ENCODE measurements at regions not wholly inside any gene's neighbourhood (a gene's known extent, or its start where the extent isn't known, plus 50 kb on each side); places are given as distances from the start of the nearest gene placed in this dataset.

DNA sequence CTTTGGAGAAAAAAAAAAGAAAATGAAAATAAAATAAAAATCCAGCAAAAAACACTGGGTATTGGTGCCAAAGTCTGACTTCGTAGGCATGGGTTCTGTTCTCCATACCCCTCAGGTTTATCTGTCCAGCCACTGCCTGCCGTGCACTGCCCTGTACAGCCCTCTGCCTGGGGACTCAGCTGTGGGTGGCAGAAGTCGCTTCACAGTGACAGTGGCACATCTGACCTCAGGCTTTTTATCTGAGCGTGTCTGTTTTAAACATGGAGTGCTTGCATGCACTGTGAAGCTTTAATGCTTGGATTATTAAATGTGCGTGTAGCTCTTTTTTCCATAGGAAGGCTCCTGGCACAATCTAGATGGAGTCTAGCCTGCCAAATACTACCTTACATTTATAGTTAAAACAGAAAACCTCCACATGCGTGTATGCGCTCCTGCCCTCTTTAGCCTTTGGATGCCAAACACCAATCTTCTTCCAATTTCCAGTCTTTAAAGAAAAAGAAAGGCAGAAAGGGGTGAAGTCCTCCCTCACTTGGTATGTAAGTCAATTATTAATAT lies 375.5 kb downstream of the UTRN start:
- H2BK5ac ChIP-seq (ENCODE audit: insufficient read length, low read length), result no peak overlapping the region
- peaks cover 1% of the 10 kb centered on the region; the same call in 1 of the 2 replicates for H3K79me2 ChIP-seq (ENCODE audit: insufficient read depth, low read length)
- H3K27ac ChIP-seq (ENCODE audit: insufficient read length, low read depth, low read length), result no peak overlapping the region
- H4K91ac ChIP-seq (ENCODE audit: insufficient read length, low read depth, low read length), result no peak overlapping the region
- Mint-ChIP-seq H3K36me3 (ENCODE audit: insufficient read depth in 1 of 3, low read depth in 3 of 3) (no peaks in the 10 kb centered on the region), H3K27ac (no peak overlapping the region), H3K4me3 (peak overlapping the region; percentile 49 to 57), H3K27me3 (ENCODE audit: low read depth) (no peaks in the 10 kb centered on the region), H3K4me1 (peaks cover 66 to 83% of the 10 kb centered on the region in 2 experiments), H3K9me3 (no peaks in the 10 kb centered on the region)
- H3K79me1 ChIP-seq (ENCODE audit: insufficient read depth, low read depth, low read length, poor library complexity, severe bottlenecking), result no peaks in the 10 kb centered on the region
- H3K14ac ChIP-seq (ENCODE audit: insufficient read depth, low read length), result no peak overlapping the region
- H2BK12ac ChIP-seq (ENCODE audit: insufficient read length, low read depth, low read length), result no peak overlapping the region
- H4K5ac ChIP-seq (ENCODE audit: insufficient read length, low read depth, low read length), result no peak overlapping the region
- H3K9ac ChIP-seq (ENCODE audit: extremely low read depth, insufficient read length, low read length), result no peak overlapping the region
- no peak overlapping the region for H3T11ph ChIP-seq (ENCODE audit: low read length)
- no peak for TF ChIP-seq CTCF (conservative IDR thresholded peaks at IDR 0.05)
- no peak overlapping the region for H2AK5ac ChIP-seq (ENCODE audit: insufficient read length, low read length)
- H3K18ac ChIP-seq (ENCODE audit: insufficient read length, low read depth, low read length), result no peak overlapping the region
- H4K8ac ChIP-seq (replicated peaks; ENCODE audit: insufficient read length, low read depth, low read length), result no peak overlapping the region
- no peak for DNase-seq
- H3K23ac ChIP-seq (ENCODE audit: insufficient read length, low read depth, low read length), result no peak overlapping the region
- H3K23me2 ChIP-seq (ENCODE audit: insufficient read length, low read depth, low read length, poor library complexity, severe bottlenecking), result no peaks in the 10 kb centered on the region
- H3K56ac ChIP-seq (ENCODE audit: insufficient read length, low read depth, low read length), result no peak overlapping the region
- no CpG with 5 or more reads among the region's 7 CpGs for WGBS (ENCODE audit: extremely low coverage, insufficient read length, low lambda C conversion rate)
- no peak overlapping the region for H2BK120ac ChIP-seq (ENCODE audit: low read depth, low read length, poor library complexity, severe bottlenecking)
- H2BK20ac ChIP-seq (ENCODE audit: low read depth, low read length, poor library complexity, severe bottlenecking), result no peak overlapping the region
- no peak overlapping the region for H3K4ac ChIP-seq (ENCODE audit: low read depth, low read length)
- H3K9me3 ChIP-seq (ENCODE audit: control insufficient read depth, low read depth, low read length), result no peaks in the 10 kb centered on the region
- no peaks in the 10 kb centered on the region for H3K27me3 ChIP-seq (ENCODE audit: insufficient read depth, low read length)
- H4K20me1 ChIP-seq (ENCODE audit: control insufficient read depth, insufficient read depth, insufficient read length), result no peaks in the 10 kb centered on the region
- H3K4me2 ChIP-seq (ENCODE audit: insufficient read depth, insufficient read length, low read length), result peak overlapping the region; percentile 18
- peaks cover 29% of the 10 kb centered on the region for H3K4me1 ChIP-seq (ENCODE audit: insufficient read depth, low read length)
- H2BK15ac ChIP-seq (ENCODE audit: low read depth, low read length), result no peak overlapping the region
- H2AFZ ChIP-seq (ENCODE audit: low read length), result no peak overlapping the region

Data from H9 (cell line).